ENCODE measurements at regions not wholly inside any gene's neighbourhood (a gene's known extent, or its start where the extent isn't known, plus 50 kb on each side); places are given as distances from the start of the nearest gene placed in this dataset.

DNA sequence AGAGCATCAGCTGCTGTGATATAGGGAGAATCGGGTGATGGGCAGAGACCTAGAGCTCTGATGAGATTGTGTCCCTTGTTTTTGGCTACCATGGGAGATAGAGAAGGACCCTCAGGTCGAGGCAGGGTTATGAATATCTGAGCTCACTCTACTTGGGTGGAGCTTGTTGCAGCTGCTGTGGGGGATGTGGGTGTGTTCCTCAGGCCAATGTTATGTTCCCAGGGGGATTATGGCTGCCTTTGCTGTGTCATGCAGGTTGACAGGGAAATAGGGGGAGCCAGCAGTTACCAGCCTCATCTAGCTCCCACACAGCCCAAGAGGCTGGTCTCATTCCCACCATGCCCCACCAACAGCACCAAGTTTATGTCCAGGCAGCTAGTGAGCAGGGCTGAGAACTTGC, 131.5 kb downstream of the TRIM42 start:
- TF ChIP-seq, protein P1, sequence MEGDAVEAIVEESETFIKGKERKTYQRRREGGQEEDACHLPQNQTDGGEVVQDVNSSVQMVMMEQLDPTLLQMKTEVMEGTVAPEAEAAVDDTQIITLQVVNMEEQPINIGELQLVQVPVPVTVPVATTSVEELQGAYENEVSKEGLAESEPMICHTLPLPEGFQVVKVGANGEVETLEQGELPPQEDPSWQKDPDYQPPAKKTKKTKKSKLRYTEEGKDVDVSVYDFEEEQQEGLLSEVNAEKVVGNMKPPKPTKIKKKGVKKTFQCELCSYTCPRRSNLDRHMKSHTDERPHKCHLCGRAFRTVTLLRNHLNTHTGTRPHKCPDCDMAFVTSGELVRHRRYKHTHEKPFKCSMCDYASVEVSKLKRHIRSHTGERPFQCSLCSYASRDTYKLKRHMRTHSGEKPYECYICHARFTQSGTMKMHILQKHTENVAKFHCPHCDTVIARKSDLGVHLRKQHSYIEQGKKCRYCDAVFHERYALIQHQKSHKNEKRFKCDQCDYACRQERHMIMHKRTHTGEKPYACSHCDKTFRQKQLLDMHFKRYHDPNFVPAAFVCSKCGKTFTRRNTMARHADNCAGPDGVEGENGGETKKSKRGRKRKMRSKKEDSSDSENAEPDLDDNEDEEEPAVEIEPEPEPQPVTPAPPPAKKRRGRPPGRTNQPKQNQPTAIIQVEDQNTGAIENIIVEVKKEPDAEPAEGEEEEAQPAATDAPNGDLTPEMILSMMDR (IDR thresholded peaks at IDR 0.05), result no peak
- Mint-ChIP-seq H3K9me3 (peaks cover 5% of the 10 kb centered on the region), H3K27me3 (no peaks in the 10 kb centered on the region), H3K27ac (no peak overlapping the region), H3K4me1 (ENCODE audit: low read depth) (no peaks in the 10 kb centered on the region), H3K4me3 (no peak overlapping the region), H3K36me3 (ENCODE audit: low read depth) (no peaks in the 10 kb centered on the region)
- ATAC-seq (no peak), DNase-seq (no peak)
- intact Hi-C loops (cut with micrococcal nuclease), result no loop called here
- POLR2A ChIA-PET, result no interaction called here
- CTCF ChIA-PET, result no interaction called here

DNA sequence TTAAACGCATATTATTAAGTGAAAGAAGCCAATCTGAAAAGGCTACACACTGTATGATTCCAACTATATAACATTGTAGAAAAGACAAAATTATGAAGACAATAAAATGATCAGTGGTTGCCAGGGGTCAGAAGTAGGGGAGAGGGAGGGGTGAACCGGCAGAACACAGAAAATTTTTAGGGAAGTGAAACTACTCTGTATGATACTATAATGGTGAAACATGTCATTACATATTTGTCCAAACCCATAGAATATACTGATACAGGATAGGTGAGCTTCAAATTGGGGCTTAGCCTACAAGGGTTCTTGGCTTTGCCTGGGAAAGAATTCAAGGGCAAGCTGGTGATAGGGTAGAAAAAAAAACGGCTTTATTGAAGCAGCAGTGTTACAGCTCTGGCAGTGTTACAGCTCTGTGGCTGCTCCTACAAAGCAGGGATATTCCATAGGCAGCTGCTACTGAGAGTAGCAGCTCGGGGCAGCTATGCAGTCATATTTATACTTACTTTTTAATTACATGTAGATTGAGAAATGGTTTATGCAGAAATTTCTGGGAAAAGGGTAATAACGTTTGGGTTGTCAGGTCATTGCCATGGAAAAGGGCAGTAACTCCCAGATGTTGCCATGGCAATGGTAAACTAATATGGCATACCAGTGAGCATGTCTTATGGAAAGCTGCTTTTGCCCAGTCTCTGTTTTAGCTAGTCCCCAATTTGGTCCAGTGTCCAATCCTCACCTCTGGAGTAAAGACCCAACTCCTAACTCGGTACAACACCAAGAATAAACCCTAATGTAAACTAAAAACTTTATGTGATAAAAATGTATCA, 125.1 kb upstream of the SLC25A36 start:
- no peaks in the 10 kb centered on the region for H3K36me3 Mint-ChIP-seq (ENCODE audit: low read depth)
- peaks cover 5% of the 10 kb centered on the region for H3K9me3 Mint-ChIP-seq
- H3K4me1 Mint-ChIP-seq (ENCODE audit: low read depth), result no peaks in the 10 kb centered on the region
- no peak overlapping the region for H3K27ac Mint-ChIP-seq
- ChIA-PET CTCF (no interaction called here), POLR2A (no interaction called here)
- no peak overlapping the region for H3K4me3 Mint-ChIP-seq
- DNase-seq, result no peak
- H3K27me3 Mint-ChIP-seq, result no peaks in the 10 kb centered on the region
- ATAC-seq, result no peak
- TF ChIP-seq, protein P1 (IDR thresholded peaks at IDR 0.05), result no peak
- intact Hi-C loops (cut with micrococcal nuclease), result no loop called here

DNA sequence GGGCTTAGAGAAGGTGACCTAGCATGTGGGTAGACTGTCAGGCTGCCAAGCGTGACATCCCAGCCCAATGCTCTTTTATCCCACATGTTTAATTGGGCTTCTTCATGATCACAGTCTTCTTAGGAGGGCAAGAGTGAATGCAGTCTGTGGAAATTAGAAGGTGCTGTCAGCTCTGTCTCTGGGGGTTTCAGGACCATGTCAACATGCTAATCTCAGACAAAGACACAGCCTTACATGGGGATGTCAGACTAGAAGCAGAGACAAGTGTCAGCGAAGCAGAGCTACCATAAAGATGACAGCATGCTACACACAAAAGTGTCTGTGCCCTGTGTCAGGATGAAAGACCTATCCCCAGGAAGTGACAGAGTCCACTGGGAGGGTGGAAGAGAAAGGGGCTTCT, 120.1 kb upstream of the SLC25A36 start:
- Mint-ChIP-seq H3K36me3 (ENCODE audit: low read depth) (no peaks in the 10 kb centered on the region), H3K27ac (no peak overlapping the region), H3K9me3 (no peaks in the 10 kb centered on the region), H3K4me1 (ENCODE audit: low read depth) (no peaks in the 10 kb centered on the region), H3K27me3 (no peaks in the 10 kb centered on the region), H3K4me3 (no peak overlapping the region)
- ChIA-PET POLR2A (no interaction called here), CTCF (no interaction called here)
- TF ChIP-seq, protein P1 (IDR thresholded peaks at IDR 0.05), result no peak
- no peak for DNase-seq
- no peak for ATAC-seq
- intact Hi-C loops (cut with micrococcal nuclease), result no loop called here

DNA sequence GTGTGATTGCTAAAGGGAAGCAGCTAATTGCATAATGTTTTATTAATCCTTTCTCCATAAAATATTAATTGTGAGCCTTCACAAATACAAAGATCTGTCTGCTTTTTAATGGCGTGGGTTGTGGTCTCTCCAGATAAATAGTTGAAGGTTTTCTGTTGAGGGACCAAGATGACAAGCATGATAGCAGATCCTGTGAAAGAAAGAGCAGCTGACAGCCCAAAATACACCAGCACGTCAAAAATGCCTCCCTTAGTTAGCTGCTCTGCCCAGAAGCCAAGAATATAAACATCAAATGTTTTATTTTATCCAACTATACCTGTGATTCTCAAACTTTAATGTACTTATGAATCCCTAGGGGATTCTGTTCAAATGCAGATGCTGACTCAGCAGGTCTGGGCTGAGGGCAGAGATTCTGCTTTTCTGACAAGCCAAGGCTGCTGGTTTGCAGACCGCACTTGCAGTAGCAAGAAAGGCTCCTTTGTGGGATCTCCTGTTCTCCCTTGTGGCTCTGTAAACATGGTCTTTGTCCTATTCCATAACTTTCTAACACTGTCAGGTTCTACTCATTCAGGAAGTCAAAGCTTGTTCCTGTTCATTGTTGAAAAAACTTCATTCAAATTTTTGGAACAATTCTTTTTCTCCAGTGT, 119.1 kb upstream of the SLC25A36 start:
- no peak for ATAC-seq
- ChIA-PET POLR2A (no interaction called here), CTCF (interaction anchor here (1.8 kb wide), 1 partner anchor 10 kb away, joined by 5 read pairs; no protein-coding TSS in a partner anchor)
- no peak for DNase-seq
- intact Hi-C loops (cut with micrococcal nuclease), result no loop called here
- TF ChIP-seq, protein P1 (IDR thresholded peaks at IDR 0.05), result no peak
- no peak overlapping the region for H3K27ac Mint-ChIP-seq
- H3K9me3 Mint-ChIP-seq, result no peaks in the 10 kb centered on the region
- H3K36me3 Mint-ChIP-seq (ENCODE audit: low read depth), result no peaks in the 10 kb centered on the region
- H3K27me3 Mint-ChIP-seq, result no peaks in the 10 kb centered on the region
- no peak overlapping the region for H3K4me3 Mint-ChIP-seq
- H3K4me1 Mint-ChIP-seq (ENCODE audit: low read depth), result no peaks in the 10 kb centered on the region

DNA sequence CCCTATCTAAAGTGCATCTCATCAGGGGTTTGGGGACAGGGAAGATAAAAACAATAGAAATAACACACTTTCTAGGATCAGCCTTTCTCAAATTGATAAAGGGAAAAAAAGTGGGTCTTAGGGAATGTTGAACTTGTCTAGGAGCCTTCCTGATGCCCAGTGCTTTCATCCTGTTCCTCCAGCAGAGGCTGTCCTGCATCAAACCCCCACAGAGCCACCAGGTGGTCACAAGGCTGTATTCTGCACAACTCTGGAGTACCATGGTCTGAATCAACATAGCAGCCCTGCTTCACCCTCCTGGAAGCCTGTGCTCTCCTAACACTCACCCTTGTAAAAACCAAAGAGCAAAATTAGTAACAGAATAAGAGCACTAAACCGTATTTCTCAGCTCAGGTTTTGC, 118.5 kb upstream of the SLC25A36 start:
- H3K4me1 Mint-ChIP-seq (ENCODE audit: low read depth), result no peaks in the 10 kb centered on the region
- no peak for ATAC-seq

More for the DNA sequence above, 118.5 kb upstream of the SLC25A36 start:
- H3K9me3 Mint-ChIP-seq, result no peaks in the 10 kb centered on the region
- H3K36me3 Mint-ChIP-seq (ENCODE audit: low read depth), result no peaks in the 10 kb centered on the region
- CTCF ChIA-PET, result interaction anchor here (1.8 kb wide), 1 partner anchor 10 kb away, joined by 5 read pairs; no protein-coding TSS in a partner anchor
- POLR2A ChIA-PET, result no interaction called here
- H3K4me3 Mint-ChIP-seq, result no peak overlapping the region
- TF ChIP-seq, protein P1 (IDR thresholded peaks at IDR 0.05), result no peak
- H3K27ac Mint-ChIP-seq, result no peak overlapping the region
- intact Hi-C loops (cut with micrococcal nuclease), result no loop called here
- no peak for DNase-seq
- no peaks in the 10 kb centered on the region for H3K27me3 Mint-ChIP-seq
